ENCODE measurements at regions not wholly inside any gene's neighbourhood (a gene's known extent, or its start where the extent isn't known, plus 50 kb on each side); places are given as distances from the start of the nearest gene placed in this dataset.

- Mint-ChIP-seq H3K36me3 (ENCODE audit: low read depth) (no peaks in the 10 kb centered on the region), H3K4me1 (no peaks in the 10 kb centered on the region), H3K27ac (no peak overlapping the region), H3K9me3 (no peaks in the 10 kb centered on the region), H3K4me3 (no peak overlapping the region), H3K27me3 (peaks cover 9% of the 10 kb centered on the region)
- POLR2A ChIA-PET = no interaction called here
- TF ChIP-seq, protein P1, sequence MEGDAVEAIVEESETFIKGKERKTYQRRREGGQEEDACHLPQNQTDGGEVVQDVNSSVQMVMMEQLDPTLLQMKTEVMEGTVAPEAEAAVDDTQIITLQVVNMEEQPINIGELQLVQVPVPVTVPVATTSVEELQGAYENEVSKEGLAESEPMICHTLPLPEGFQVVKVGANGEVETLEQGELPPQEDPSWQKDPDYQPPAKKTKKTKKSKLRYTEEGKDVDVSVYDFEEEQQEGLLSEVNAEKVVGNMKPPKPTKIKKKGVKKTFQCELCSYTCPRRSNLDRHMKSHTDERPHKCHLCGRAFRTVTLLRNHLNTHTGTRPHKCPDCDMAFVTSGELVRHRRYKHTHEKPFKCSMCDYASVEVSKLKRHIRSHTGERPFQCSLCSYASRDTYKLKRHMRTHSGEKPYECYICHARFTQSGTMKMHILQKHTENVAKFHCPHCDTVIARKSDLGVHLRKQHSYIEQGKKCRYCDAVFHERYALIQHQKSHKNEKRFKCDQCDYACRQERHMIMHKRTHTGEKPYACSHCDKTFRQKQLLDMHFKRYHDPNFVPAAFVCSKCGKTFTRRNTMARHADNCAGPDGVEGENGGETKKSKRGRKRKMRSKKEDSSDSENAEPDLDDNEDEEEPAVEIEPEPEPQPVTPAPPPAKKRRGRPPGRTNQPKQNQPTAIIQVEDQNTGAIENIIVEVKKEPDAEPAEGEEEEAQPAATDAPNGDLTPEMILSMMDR (IDR thresholded peaks at IDR 0.05) = no peak
- CTCF ChIA-PET = no interaction called here
- intact Hi-C loops (cut with micrococcal nuclease) = no loop called here
- no peak for DNase-seq
- no peak for ATAC-seq (ENCODE audit: low read depth)
Observed at GRCh38 chr13:39963612-39964011, 308.1 kb downstream of the COG6 start.

DNA sequence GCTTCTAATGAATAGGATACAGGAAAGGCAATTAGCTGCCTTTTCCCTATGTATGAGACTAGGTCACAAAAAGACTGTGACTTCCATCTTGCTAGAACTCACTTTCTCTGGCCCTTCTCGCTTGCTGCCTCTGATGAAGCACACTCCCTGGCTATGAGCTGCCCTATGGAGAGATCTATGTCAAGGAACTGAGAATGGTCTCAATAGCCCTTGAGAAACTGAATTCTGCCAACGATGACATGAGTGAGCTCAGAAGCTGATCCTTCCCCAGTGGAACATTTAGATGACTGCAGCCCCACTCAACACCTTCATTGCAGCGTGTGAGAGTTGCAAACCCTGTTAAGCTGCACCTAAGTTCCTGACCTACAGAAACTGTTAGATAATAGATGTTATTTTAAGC is 309.8 kb downstream of the COG6 start:
- Mint-ChIP-seq H3K4me1 (no peaks in the 10 kb centered on the region), H3K27ac (no peak overlapping the region), H3K4me3 (no peak overlapping the region), H3K27me3 (peaks cover 12% of the 10 kb centered on the region), H3K9me3 (no peaks in the 10 kb centered on the region), H3K36me3 (ENCODE audit: low read depth) (no peaks in the 10 kb centered on the region)
- TF ChIP-seq, protein P1 (IDR thresholded peaks at IDR 0.05) = no peak
- no peak for ATAC-seq (ENCODE audit: low read depth)
- DNase-seq = no peak
- ChIA-PET CTCF (no interaction called here), POLR2A (no interaction called here)
- intact Hi-C loops (cut with micrococcal nuclease) = no loop called here

DNA sequence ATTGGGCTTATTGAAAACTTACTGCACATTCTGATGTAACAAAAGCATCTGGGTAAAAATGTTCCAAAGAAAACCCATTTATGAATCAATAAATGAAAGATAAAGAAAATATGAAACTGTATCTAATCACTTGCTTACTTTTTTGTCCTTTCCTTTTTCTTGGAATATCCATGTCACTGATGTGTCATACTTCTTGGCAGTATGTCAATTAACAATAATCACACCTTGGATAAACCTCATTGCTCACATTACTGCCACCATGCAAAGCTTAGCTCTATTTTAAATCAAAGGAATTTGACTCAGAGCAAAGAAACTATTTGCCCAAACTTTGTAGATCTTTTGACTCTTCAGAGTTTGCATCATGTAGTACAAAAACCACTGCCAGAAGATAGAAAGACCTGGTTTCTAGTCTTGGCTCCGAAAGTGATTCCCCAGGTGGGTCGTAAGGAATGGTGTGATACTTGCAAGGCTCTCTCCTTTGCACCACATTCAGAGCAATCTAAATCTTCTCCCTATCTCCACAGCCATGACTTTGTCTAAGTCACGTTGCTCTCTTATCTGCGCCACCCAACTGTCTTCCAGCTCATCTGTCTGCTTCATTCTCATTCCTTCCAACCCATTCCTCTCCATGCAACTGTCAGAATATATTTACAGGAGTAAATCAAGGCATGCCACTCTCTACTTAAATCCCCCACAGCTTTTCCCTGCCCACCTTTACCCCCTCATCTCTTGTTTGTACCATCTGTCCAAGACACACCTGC is 311.9 kb downstream of the COG6 start:
- intact Hi-C loops (cut with micrococcal nuclease) = no loop called here
- ATAC-seq (ENCODE audit: low read depth) (no peak), DNase-seq (no peak)
- Mint-ChIP-seq H3K27ac (no peak overlapping the region), H3K36me3 (ENCODE audit: low read depth) (no peaks in the 10 kb centered on the region), H3K9me3 (no peaks in the 10 kb centered on the region), H3K4me3 (no peak overlapping the region), H3K27me3 (peaks cover 14% of the 10 kb centered on the region), H3K4me1 (no peaks in the 10 kb centered on the region)
- POLR2A ChIA-PET = no interaction called here
- CTCF ChIA-PET = no interaction called here
- TF ChIP-seq, protein P1 (IDR thresholded peaks at IDR 0.05) = no peak

DNA sequence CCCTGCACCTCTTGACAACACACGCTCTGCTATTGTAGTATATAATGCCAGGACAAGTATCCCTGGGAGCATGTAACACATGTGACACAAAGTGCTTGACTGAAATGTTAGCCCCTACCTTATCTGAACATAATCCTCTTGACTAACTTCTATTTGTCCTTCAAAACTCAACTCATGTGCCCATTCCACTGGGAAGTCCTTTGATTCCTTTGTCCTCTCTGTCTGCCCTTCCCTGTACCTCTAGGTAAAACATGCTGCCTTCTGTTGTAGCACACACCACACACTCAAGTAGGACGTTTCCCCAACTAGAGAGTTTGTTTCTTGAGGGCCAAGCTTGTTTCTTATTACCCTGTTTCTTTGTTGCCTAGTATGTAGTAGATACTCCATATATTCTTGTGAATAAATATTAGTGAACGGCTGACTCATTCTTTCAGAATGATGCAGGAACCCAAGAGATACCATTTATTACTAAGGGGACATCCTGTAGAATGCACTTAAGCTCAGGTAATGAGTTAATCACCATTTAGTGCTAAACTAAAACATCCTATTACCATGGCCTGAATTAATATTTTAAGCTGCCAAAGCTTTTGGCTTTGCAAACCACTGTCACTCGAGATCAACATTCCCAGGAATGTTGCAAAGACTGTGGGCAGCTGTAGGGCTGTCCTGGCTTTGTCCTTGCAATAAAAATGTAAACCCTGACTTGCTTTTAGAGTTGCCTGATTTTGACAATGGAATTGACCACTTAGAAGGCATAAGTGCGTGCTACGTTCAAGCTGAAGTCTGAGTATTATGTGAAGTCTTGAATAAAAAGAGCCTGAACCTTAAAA is 313.4 kb downstream of the COG6 start:
- TF ChIP-seq, protein P1 (IDR thresholded peaks at IDR 0.05) = no peak
- peaks cover 14% of the 10 kb centered on the region for H3K27me3 Mint-ChIP-seq
- H3K4me3 Mint-ChIP-seq = no peak overlapping the region
- ATAC-seq (ENCODE audit: low read depth) (no peak), DNase-seq (no peak)
- POLR2A ChIA-PET = no interaction called here
- CTCF ChIA-PET = no interaction called here
- intact Hi-C loops (cut with micrococcal nuclease) = no loop called here
- no peak overlapping the region for H3K27ac Mint-ChIP-seq
- no peaks in the 10 kb centered on the region for H3K36me3 Mint-ChIP-seq (ENCODE audit: low read depth)
- no peaks in the 10 kb centered on the region for H3K9me3 Mint-ChIP-seq
- no peaks in the 10 kb centered on the region for H3K4me1 Mint-ChIP-seq

DNA sequence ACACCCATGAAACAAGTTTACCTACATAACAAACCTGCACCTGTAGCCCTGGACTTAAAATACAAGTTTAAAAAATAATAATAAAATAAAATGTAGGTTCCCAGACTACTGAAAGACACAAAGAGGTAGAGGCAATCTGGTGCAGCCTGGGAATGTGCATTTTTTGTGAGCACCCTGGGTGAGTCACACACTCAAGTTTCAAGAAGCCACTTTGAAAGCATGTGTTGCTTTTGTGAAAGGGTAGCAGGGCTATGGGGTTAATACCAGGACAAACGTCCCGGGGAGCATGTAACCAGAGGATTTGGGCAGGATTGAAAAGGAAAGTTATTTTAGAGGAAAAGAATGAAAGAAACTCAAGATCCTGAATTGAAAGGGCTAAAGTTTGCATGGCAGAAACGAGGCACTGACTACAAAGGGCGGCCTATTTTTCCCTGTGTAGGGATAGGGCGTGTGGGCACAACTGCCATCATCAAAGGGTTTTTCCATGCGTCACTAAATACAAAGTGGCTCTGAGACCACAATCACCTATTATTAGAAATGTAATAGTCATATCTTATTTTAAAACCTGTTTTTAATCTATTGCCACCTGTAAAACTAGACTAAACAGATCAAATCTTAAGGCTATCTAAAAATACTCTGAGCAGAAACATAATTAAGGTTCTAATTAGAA is 314.9 kb downstream of the COG6 start:
- ChIA-PET CTCF (no interaction called here), POLR2A (interaction anchor here (1.1 kb wide), 1 partner anchor 359 kb away, joined by 8 read pairs; no protein-coding TSS in a partner anchor)
- intact Hi-C loops (cut with micrococcal nuclease) = no loop called here
- no peaks in the 10 kb centered on the region for H3K9me3 Mint-ChIP-seq
- no peaks in the 10 kb centered on the region for H3K36me3 Mint-ChIP-seq (ENCODE audit: low read depth)
- DNase-seq (no peak), ATAC-seq (ENCODE audit: low read depth) (no peak)
- TF ChIP-seq, protein P1 (IDR thresholded peaks at IDR 0.05) = no peak
- H3K27ac Mint-ChIP-seq = no peak overlapping the region
- H3K4me1 Mint-ChIP-seq = no peaks in the 10 kb centered on the region
- peaks cover 11% of the 10 kb centered on the region for H3K27me3 Mint-ChIP-seq
- H3K4me3 Mint-ChIP-seq = no peak overlapping the region
